ENCODE measurements at regions not wholly inside any gene's neighbourhood (a gene's known extent, or its start where the extent isn't known, plus 50 kb on each side); places are given as distances from the start of the nearest gene placed in this dataset.
"Not testable (repeated sequence)": the region's sequence is repeated elsewhere in the genome, so short reads cannot be mapped to it uniquely, and the experiment has no call there.

GRCh38 chr6:140192018-140192417, 817.6 kb upstream of the CITED2 start:
- DNase-seq = no peak

- not testable (repeated sequence) for DNase-seq
Measured at GRCh38 chr6:140189263-140189662, 814.8 kb upstream of the CITED2 start.

GRCh38 chr6:140185991-140186390, 811.5 kb upstream of the CITED2 start:
- DNase-seq = no peak

- no peak for DNase-seq
Measured at GRCh38 chr6:140183881-140184280, 809.4 kb upstream of the CITED2 start.

GRCh38 chr6:140182821-140183220, 808.4 kb upstream of the CITED2 start:
- DNase-seq = no peak

- no peak for DNase-seq
Measured at GRCh38 chr6:140181876-140182275, 807.4 kb upstream of the CITED2 start.

GRCh38 chr6:140180306-140180705, 805.9 kb upstream of the CITED2 start:
- DNase-seq = no peak

- DNase-seq = no peak
Measured at GRCh38 chr6:140178935-140179334, 804.5 kb upstream of the CITED2 start.

GRCh38 chr6:140178520-140178919, 804.1 kb upstream of the CITED2 start:
- DNase-seq = no peak

GRCh38 chr6:140176306-140176705, 801.9 kb upstream of the CITED2 start:
- no peak for DNase-seq

GRCh38 chr6:140175486-140175885, 801.0 kb upstream of the CITED2 start:
- no peak for DNase-seq

- DNase-seq = no peak
Measured at GRCh38 chr6:140174524-140174923, 800.1 kb upstream of the CITED2 start.

- no peak for DNase-seq
Measured at GRCh38 chr6:140168365-140168764, 793.9 kb upstream of the CITED2 start.

- no peak for DNase-seq
Measured at GRCh38 chr6:140160909-140161308, 786.5 kb upstream of the CITED2 start.

- DNase-seq = no peak
Measured at GRCh38 chr6:140160494-140160893, 786.0 kb upstream of the CITED2 start.

GRCh38 chr6:140156131-140156530, 781.7 kb upstream of the CITED2 start:
- no peak for DNase-seq

GRCh38 chr6:140155451-140156126, 781.1 kb upstream of the CITED2 start:
- no peak for DNase-seq

GRCh38 chr6:140153703-140154102, 779.3 kb upstream of the CITED2 start:
- no peak for DNase-seq

- DNase-seq = not testable (repeated sequence)
Measured at GRCh38 chr6:140147825-140148814, 773.7 kb upstream of the CITED2 start.

GRCh38 chr6:140140891-140141290, 766.4 kb upstream of the CITED2 start:
- DNase-seq = no peak

GRCh38 chr6:140138311-140139010, 764.0 kb upstream of the CITED2 start:
- DNase-seq = no peak

GRCh38 chr6:140134224-140134623, 759.8 kb upstream of the CITED2 start:
- DNase-seq = no peak

GRCh38 chr6:140130074-140130473, 755.6 kb upstream of the CITED2 start:
- DNase-seq = no peak

Data from NCI-H2081 (cell line).